Right lobe of liver (tissue), 4 donors: ENCODE measurements at regions not wholly inside any gene's neighbourhood (a gene's known extent, or its start where the extent isn't known, plus 50 kb on each side); places are given as distances from the start of the nearest gene placed in this dataset.

Source experiments
- CTCF ChIP-seq, 4 donors: fragments of 200-600 bp in 3 of 4; fragments of 450-650 bp in 1 of 4; IDR thresholded peaks; one replicate each; pipeline versions ENCODE4 v1.5.1 to v1.8.0; 2016 to 2022; ENCODE audit warnings: antibody characterized with exemption in 4 of 4, mild to moderate bottlenecking in 2 of 4
- POLR2A ChIP-seq: fragments of 450-650 bp; IDR thresholded peaks from one replicate; pipeline ENCODE4 v1.6.1; 2017; ENCODE audit warnings: antibody characterized with exemption, mild to moderate bottlenecking
- donor health status: DM: no; HTN: no; CAD: no.
- donor health status: DM: no; HTN: no; CAD: no.
- donor health status: DM: no; HTN: yes; CAD: no.

- TF ChIP-seq CTCF (IDR thresholded peaks at IDR 0.05) = no peak
- no peak for TF ChIP-seq POLR2A
These were observed 254.2 kb upstream of the SORL1-AS1 start for GRCh38 chr11:121706884-121707420.
